GM10248 (cell line): ENCODE measurements at regions not wholly inside any gene's neighbourhood (a gene's known extent, or its start where the extent isn't known, plus 50 kb on each side); places are given as distances from the start of the nearest gene placed in this dataset.

Source experiments
- CTCF ChIA-PET: fragments of 300-600 bp; sonication (Branson Sonifier 250); formaldehyde crosslinking; extraction: SDS; loops from one replicate; lab custom pipeline; 2021; ENCODE audit warnings: antibody characterized with exemption; lab: Yijun Ruan, JAX
- POLR2A ChIA-PET: fragments of 350-650 bp; sonication (Branson Sonifier 250); formaldehyde crosslinking; extraction: SDS; loops from one replicate; lab custom pipeline; 2020; ENCODE audit warnings: antibody characterized with exemption; lab: Yijun Ruan, JAX
- DNase-seq: peaks from one replicate; pipeline ENCODE4 v3.0.0; 2012; ENCODE audit errors: extremely low spot score
- CTCF ChIP-seq: IDR thresholded peaks from 2 replicates; pipeline ENCODE4 v1.5.1; 2012; ENCODE audit warnings: mild to moderate bottlenecking, low read depth; ENCODE audit errors: extremely low read depth, missing control alignments, control extremely low read depth

- TF ChIP-seq CTCF = no peak
- POLR2A ChIA-PET = no interaction called here
- CTCF ChIA-PET = no interaction called here
- no peak for DNase-seq
Measured at GRCh38 chr19:29268103-29268502, 55.2 kb upstream of the UQCRFS1 start.

GRCh38 chr19:29268721-29269393 is 55.9 kb upstream of the UQCRFS1 start:
- DNase-seq = no peak
- ChIA-PET POLR2A (no interaction called here), CTCF (no interaction called here)
- TF ChIP-seq CTCF = no peak

- no peak for TF ChIP-seq CTCF
- ChIA-PET CTCF (no interaction called here), POLR2A (no interaction called here)
- DNase-seq = no peak
Measured at GRCh38 chr19:29269641-29270040, 56.7 kb upstream of the UQCRFS1 start.

GRCh38 chr19:29271341-29271740 is 58.4 kb upstream of the UQCRFS1 start:
- DNase-seq = no peak
- ChIA-PET CTCF (interaction anchor here (2.3 to 2.4 kb wide), 2 partner anchors 8 to 11 kb away, joined by 9 to 17 read pairs; no protein-coding TSS in a partner anchor), POLR2A (interaction anchor here (0.6 kb wide), 1 partner anchor 10 kb away, joined by 3 read pairs; no protein-coding TSS in a partner anchor)
- TF ChIP-seq CTCF = no peak

GRCh38 chr19:29271911-29272310 is 59.0 kb upstream of the UQCRFS1 start:
- ChIA-PET POLR2A (interaction anchor here (0.6 kb wide), 1 partner anchor 10 kb away, joined by 3 read pairs; no protein-coding TSS in a partner anchor), CTCF (interaction anchor here (2.3 to 2.4 kb wide), 2 partner anchors 9 to 11 kb away, joined by 9 to 17 read pairs; no protein-coding TSS in a partner anchor)
- TF ChIP-seq CTCF = no peak
- DNase-seq = no peak

GRCh38 chr19:29273000-29273640 is 60.2 kb upstream of the UQCRFS1 start:
- ChIA-PET CTCF (interaction anchor here (1.2 to 2.4 kb wide), 4 partner anchors 9 to 14 kb away, joined by 4 to 17 read pairs (median 10); no protein-coding TSS in a partner anchor), POLR2A (no interaction called here)
- DNase-seq = no peak
- TF ChIP-seq CTCF = no peak
